Stimulated activated CD4-positive, alpha-beta T cell treated with anti-CD3 and anti-CD28 coated beads, Interleukin-12 subunit alpha, Interleukin-12 subunit beta, amount 100 ng/mL, for 4 hours (primary cell): ENCODE measurements at regions not wholly inside any gene's neighbourhood (a gene's known extent, or its start where the extent isn't known, plus 50 kb on each side); places are given as distances from the start of the nearest gene placed in this dataset.
"Not testable (repeated sequence)": the region's sequence is repeated elsewhere in the genome, so short reads cannot be mapped to it uniquely, and the experiment has no call there.

Experiments
- DNase-seq: peaks from one replicate; pipeline ENCODE4 v3.0.0-alpha.2; 2020

DNA sequence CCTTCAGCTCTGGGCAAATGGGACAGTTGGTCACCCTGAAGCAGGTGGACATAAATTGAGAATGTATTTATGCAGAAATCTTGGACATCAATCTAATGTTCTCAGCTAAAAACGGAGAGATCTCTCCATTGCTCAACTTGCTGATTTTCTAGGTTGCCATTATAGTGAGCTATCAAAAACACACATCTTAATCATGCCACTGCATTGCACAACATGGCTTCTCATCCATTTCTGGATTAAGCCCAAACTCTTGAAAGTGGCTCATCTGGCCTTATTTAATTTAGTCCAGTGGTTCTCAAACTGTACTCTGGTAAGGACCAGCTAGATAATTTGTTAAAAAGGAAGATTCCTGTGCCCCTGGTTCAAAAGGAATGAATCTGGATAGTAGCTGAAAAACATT lies 324.9 kb upstream of the CITED2 start:
- no peak for DNase-seq

GRCh38 chr6:139698526-139699176 lies 324.2 kb upstream of the CITED2 start:
- DNase-seq, result no peak

GRCh38 chr6:139697856-139698255 lies 323.4 kb upstream of the CITED2 start:
- DNase-seq, result not testable (repeated sequence)

- not testable (repeated sequence) for DNase-seq
Observed at GRCh38 chr6:139696991-139697390, 322.5 kb upstream of the CITED2 start.

GRCh38 chr6:139695361-139695760 lies 320.9 kb upstream of the CITED2 start:
- DNase-seq, result no peak

DNA sequence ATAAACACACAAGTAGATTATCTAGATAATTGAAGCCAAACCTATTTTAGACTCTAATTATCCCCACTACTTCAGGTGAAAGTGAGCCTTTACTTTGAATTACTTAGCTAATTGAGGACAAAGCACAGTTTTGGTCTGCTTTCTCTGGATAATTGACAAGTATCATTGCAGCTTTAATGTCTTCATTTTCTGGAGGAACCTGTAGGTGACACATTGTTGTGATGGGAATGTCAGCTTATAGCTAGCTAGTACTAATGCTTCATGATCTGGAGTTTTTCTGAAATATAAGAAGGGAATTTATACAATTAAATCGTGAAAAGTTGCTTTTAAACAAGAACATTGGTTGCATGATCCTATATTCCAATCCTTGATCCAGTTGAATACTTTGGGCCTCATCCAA lies 319.3 kb upstream of the CITED2 start:
- DNase-seq, result no peak

- DNase-seq, result no peak
Observed at GRCh38 chr6:139690007-139690406, 315.6 kb upstream of the CITED2 start.

- no peak for DNase-seq
Observed at GRCh38 chr6:139687055-139687454, 312.6 kb upstream of the CITED2 start.

DNA sequence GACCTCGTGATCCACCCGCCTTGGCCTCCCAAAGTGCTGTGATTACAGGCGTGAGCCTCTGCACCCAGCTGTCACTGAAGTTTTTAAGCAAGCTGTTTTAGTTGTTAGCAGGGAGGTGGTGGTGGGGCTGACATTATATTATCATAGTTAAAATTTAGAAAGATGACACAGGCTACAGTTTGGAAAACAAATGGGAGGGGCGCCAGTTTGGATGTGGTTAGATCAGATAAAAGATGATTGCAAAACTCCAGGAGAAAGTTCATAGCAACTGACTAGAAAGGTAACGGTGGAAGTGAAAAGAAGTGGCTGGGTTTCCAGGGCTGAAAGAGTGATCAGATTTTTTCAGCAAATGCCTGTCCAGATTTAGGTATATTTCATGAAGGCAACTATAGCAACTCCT lies 311.9 kb upstream of the CITED2 start:
- DNase-seq, result no peak

- no peak for DNase-seq
Observed at GRCh38 chr6:139685009-139685408, 310.6 kb upstream of the CITED2 start.

- no peak for DNase-seq
Observed at GRCh38 chr6:139680819-139681218, 306.4 kb upstream of the CITED2 start.

DNA sequence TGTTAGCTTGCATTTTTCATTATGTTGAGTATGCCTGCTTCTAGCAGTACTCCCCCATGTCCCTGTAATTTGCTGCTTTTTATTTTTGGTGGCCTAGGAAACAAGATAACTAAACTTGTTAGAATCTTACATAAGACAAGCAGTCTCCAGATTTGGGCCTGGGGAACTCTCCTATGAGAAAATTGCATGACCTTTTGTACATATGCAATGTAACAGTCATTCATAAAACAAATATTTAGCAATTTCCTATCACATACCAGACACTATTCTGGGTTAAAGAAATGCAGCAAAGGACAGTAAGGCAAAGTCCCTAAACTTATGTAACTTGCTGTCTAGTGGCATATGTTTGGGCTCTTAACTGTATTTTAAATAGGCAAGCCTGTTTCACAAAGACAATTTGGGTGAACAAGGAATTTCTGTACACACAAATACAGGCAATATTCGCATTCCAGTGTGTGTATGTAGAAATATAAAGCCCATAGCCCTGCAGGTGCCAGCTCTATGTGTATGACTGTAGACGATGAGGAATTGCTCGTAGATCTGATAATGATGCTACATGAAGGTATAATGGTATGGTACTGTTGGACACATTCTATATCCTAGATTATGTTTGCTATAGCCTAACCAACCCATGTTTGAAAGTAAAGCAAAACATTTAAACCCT lies 305.2 kb upstream of the CITED2 start:
- DNase-seq, result no peak

GRCh38 chr6:139676718-139677117 lies 302.3 kb upstream of the CITED2 start:
- no peak for DNase-seq

GRCh38 chr6:139666284-139666683 lies 291.8 kb upstream of the CITED2 start:
- no peak for DNase-seq

DNA sequence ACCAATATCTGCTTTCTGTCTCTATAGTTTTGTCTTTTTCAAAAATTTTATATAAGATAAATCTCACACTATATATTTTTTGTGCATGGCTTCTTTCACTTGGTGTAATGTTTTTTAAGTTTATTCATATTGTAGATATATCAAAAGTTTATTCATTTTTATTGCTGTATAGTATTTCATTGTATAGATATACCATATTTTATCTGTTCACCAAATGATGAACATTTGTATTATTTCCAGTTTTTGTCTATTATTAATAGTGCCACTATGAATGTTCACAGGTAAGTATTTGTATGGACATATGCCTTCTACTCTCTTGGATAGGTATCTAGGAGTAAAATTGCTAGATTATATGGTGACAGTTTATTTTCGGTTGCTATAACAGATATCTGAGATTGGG lies 289.5 kb upstream of the CITED2 start:
- no peak for DNase-seq

DNA sequence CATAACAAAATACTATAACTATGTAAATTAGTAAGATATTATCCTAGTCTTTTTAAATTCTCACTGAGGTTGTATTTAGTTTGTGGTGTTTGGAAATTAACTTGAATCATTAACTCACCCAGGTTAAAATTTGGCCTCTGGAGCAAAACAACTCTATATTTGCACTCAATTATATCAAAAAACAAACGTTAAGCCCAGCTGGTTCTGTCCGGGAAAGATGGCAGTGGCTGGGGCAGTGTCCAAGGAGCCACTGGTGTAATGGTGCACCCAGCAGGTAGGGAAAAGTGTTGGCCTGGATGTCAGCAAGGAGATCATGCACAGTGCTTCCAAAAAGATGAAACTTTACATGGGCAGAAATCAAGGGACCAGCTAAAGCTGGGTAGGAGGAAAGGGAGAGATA lies 285.3 kb upstream of the CITED2 start:
- no peak for DNase-seq

- no peak for DNase-seq
Observed at GRCh38 chr6:139659196-139659595, 284.7 kb upstream of the CITED2 start.

DNA sequence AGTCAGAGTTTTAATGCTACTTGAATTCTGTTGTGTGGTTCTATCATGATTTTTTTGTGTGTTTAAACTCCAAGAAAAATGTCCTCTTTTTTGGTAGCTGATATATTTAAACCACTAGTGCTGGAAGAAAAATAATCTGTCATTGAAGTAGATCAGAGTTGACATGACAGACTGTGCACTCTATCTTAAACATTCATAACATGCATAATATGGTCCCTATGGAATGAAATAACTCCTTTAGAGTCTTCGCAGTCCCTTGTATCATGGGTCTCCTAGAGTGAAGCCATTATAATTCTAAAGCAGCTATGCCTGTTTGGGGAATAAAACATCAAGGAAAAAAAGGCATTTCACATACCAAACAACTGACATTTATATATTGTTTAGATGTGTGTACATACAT lies 282.7 kb upstream of the CITED2 start:
- no peak for DNase-seq

DNA sequence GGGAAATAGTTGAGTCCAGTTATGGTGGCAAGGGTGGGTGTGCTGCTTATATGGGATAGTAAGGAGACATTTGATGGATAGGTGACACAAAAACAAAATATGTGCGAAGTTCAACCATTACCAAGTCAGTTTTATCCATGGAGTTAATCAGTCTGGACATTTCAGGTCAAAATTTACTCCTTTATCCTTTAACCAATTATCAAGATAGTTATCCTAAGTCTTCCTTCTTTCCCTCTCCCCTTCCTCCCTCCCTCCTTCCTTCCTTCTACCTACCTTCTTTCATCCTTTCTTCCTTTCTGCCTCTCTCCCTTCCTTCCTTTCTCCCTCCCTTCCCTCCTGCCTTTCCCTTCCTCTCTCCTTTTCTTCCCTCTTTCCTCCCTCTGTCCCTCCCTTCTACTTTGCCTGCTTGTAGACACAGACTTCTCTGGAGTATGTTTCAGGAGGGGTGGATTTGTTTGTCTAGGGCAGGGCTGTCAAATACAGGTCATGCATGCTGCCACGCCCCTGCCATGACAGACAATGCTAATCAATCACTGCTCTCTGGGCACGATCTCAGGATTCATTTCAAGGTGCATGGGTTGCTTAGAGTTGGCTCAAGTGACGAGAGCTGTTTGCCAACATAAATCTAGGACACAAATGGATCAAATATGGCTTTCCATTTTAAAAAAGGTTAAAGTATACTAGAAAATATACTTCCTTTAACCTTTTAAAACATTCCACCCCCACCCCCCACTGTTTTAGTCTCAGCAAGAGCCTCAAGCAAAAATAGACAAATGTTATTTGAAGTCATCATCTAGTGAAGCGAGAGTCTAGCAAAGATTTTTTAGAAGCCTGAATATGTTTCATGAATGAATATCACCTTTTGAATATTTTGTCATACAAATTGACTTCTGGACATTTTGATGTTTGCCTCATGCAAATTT lies 281.6 kb upstream of the CITED2 start:
- no peak for DNase-seq

GRCh38 chr6:139654888-139655782 lies 280.7 kb upstream of the CITED2 start:
- no peak for DNase-seq

GRCh38 chr6:139654309-139654708 lies 279.9 kb upstream of the CITED2 start:
- DNase-seq, result no peak

DNA sequence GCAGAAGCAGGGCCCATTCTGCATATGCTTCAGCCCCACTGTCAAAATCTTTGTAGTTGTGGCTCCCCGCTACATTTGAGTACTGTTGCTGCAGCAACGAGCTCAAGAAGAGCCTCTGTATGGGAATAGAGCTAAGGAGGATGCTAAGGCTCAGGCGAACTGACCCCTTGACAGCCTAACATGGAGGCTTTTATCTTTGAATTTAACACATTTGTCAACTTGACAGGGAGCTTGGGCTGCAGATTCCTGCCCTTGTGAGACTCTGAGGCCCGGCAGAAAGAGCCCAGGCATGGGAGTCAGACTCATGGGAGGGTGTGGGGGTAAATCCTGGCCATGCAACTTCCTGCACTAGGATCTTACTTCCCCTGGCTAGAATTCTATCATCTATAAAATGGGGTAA lies 278.7 kb upstream of the CITED2 start:
- DNase-seq, result no peak

DNA sequence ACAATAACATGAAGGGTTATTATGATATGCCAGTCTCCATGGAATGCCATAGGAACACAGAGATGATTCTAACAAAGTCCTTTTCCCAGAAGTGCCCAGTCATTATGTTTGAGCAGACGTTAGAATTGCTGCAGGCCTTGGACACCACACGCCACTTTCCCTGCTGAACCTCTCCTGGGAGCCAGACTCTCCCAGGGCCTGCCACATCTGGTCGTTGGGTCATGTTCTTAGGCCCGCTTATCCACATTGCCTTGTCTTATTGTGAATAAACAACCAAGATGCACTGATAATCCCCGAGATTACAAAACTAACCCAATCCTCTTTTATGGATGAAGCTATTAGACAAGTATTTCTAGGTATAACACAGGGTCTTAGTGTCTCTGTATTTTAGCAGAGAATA lies 276.5 kb upstream of the CITED2 start:
- DNase-seq, result no peak
